Activated T-helper 2 cell treated with anti-CD3 and anti-CD28 coated beads, Interferon-gamma antibody, Interleukin-2, Interleukin-4, amounts not matched to agents 10 μg/mL and 5 μg/mL and 100 μg/mL, durations not matched to agents 14 hours and 24 hours and 36 hours (primary cell): ENCODE measurements at regions not wholly inside any gene's neighbourhood (a gene's known extent, or its start where the extent isn't known, plus 50 kb on each side); places are given as distances from the start of the nearest gene placed in this dataset.

Experiments used
- DNase-seq: peaks from one replicate; pipeline ENCODE4 v3.0.0; 2021; ENCODE audit warnings: low spot score
- H3K27ac Mint-ChIP-seq: one replicate; pipeline ENCODE4 v1.8.0; 2021; ENCODE audit warnings: mixed read lengths
- H3K27me3 Mint-ChIP-seq: one replicate; pipeline ENCODE4 v1.8.0; 2021; ENCODE audit warnings: low read depth, mixed read lengths
- H3K36me3 Mint-ChIP-seq: one replicate; pipeline ENCODE4 v1.8.0; 2021; ENCODE audit warnings: low read depth, mixed read lengths
- H3K4me1 Mint-ChIP-seq: one replicate; pipeline ENCODE4 v1.8.0; 2021; ENCODE audit warnings: low read depth, mixed read lengths
- H3K4me3 Mint-ChIP-seq: one replicate; pipeline ENCODE4 v1.8.0; 2021; ENCODE audit warnings: low read depth, mild to moderate bottlenecking, moderate library complexity, mixed read lengths
- H3K9me3 Mint-ChIP-seq: one replicate; pipeline ENCODE4 v1.8.0; 2021; ENCODE audit warnings: mixed read lengths
- intact Hi-C: fragments of 100-400 bp; cut with micrococcal nuclease; formaldehyde crosslinking; loops from one replicate; pipeline ENCODE4 v1.15.1; 2023

DNA sequence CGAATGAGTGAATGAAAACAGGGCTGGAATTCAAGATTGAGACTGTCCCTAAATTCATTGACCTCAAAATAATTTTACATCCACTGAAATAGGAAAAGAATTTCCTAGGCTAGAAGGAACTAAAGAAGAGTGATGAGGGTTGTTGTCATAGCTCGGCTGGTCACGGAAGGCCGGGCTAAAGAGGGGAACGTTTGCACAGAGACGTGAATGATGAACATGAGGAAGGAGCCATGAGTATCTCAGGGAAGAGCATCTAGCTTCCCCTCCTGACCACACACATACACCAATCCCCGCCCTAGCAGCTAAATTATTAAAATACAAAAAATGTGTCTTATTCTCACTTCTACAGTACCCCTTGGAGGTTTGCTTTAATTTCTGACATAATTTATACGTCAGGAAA lies 124.4 kb upstream of the ABCA1 start:
- no peak for DNase-seq
- Mint-ChIP-seq H3K4me1 (peaks cover 8% of the 10 kb centered on the region), H3K4me3 (no peak overlapping the region), H3K27me3 (peaks cover 3% of the 10 kb centered on the region), H3K9me3 (no peaks in the 10 kb centered on the region), H3K27ac (no peak overlapping the region), H3K36me3 (no peaks in the 10 kb centered on the region)
- intact Hi-C loops = no loop called here

DNA sequence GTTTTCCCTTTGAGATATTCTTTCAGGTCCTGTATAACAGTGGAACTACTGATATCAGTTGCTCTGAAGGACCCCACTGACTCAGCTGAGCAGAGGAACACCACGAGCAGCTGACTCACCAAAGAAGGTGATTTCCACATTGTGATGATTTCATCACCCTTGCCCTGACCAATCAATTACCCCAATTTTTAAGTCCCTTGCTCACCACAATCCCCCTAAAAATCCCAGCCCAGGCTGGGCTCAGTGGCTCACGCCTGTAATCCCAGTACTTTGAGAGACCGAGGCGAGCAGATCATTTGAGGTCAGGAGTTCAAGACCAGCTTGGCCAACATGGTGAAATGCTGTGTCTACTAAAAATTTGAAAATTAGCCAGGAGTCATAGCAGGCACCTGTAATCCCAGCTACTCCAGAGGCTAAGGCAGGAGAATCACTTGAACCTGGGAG lies 125.3 kb upstream of the ABCA1 start:
- Mint-ChIP-seq H3K4me3 (no peak overlapping the region), H3K27me3 (peaks cover 1% of the 10 kb centered on the region), H3K27ac (no peak overlapping the region), H3K9me3 (no peaks in the 10 kb centered on the region), H3K4me1 (peaks cover 8% of the 10 kb centered on the region), H3K36me3 (no peaks in the 10 kb centered on the region)
- intact Hi-C loops = no loop called here
- DNase-seq = no peak

DNA sequence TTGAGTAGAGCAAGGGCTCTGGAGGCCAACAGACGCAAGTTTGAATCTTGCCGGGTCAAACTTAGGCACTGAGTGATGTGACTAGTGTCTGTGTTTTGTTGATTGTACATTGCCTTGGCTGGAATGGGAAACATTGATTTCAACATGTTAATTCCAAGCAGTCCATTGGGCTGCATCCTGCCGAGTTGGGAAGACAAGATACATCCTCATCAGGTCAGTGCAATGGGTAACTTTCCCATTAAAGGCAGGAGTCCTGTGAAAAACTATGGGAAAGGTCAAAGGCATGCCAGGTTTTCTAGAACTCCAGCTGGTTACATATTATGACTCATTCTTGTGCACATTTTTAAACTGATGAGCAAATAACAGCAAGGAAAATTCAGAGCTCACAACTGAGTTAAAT lies 126.5 kb upstream of the ABCA1 start:
- Mint-ChIP-seq H3K4me1 (peaks cover 8% of the 10 kb centered on the region), H3K27ac (no peak overlapping the region), H3K9me3 (no peaks in the 10 kb centered on the region), H3K36me3 (no peaks in the 10 kb centered on the region), H3K27me3 (peaks cover 1% of the 10 kb centered on the region), H3K4me3 (no peak overlapping the region)
- intact Hi-C loops = no loop called here
- DNase-seq = no peak

DNA sequence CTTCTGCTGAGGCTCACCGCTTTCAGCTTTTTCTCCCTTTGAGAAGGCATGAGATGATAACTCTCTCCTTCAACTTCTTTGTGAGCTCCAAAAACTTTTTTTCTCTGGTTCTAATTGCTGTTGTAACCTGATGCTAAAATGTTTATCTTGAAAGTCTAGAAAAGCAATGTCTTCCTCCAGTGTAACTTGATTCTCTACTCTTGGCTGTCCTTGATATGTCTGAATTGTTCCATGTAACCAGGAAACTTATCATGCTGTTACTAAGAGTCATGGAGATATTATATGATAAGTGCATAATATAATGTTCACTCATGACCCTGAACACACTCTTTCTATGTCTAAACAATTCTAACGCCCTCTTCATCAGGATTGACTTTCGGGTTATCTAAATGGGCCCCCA lies 128.0 kb upstream of the ABCA1 start:
- Mint-ChIP-seq H3K4me3 (no peak overlapping the region), H3K27ac (no peak overlapping the region), H3K27me3 (no peaks in the 10 kb centered on the region), H3K9me3 (no peaks in the 10 kb centered on the region), H3K36me3 (no peaks in the 10 kb centered on the region), H3K4me1 (peaks cover 8% of the 10 kb centered on the region)
- DNase-seq = no peak
- intact Hi-C loops = no loop called here

DNA sequence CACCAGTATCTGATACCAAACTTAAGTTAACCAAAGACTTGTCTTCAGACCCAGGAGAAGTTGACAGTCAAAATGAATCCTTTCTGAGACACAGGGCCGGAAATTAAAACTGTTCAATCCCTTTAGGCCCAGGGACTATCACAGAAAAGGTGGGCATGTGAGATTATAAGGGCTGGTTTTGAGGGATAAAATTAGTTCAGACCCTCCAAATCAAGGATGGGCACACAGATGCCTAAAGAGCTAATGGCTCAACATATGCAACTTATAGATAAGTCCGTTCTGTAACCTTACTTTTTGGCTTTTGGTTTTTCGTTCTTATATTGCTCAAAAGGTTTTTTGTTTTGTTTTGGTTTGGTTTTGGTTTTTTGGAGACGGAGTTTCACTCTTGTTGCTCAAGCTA lies 129.6 kb upstream of the ABCA1 start:
- H3K36me3 Mint-ChIP-seq = no peaks in the 10 kb centered on the region
- no peak overlapping the region for H3K4me3 Mint-ChIP-seq
- no peaks in the 10 kb centered on the region for H3K27me3 Mint-ChIP-seq
- no peak for DNase-seq
- H3K27ac Mint-ChIP-seq = no peak overlapping the region
- intact Hi-C loops = no loop called here
- peaks cover 8% of the 10 kb centered on the region for H3K4me1 Mint-ChIP-seq
- no peaks in the 10 kb centered on the region for H3K9me3 Mint-ChIP-seq

DNA sequence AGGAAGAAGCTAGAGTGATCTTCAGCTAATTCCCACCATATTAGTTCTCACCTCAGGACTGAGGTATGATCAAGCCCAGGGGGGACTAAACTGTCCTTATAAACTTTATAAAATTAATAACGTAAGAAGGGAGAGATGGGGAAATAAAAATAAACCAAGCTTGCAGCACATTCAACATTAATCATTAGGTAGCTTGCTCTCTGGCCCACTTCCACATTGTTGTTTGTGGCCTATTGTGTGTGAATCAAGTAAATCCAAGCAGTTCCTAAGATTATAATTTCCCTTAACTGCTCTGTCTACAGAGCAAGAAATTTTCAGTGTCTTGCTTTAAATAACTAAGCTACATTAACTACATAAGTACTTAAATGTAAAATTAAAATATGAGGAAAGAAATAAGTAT lies 131.3 kb upstream of the ABCA1 start:
- H3K4me1 Mint-ChIP-seq = no peaks in the 10 kb centered on the region
- no peaks in the 10 kb centered on the region for H3K9me3 Mint-ChIP-seq
- no peaks in the 10 kb centered on the region for H3K27me3 Mint-ChIP-seq
- no peak for DNase-seq
- intact Hi-C loops = no loop called here
- no peak overlapping the region for H3K27ac Mint-ChIP-seq
- no peak overlapping the region for H3K4me3 Mint-ChIP-seq
- no peaks in the 10 kb centered on the region for H3K36me3 Mint-ChIP-seq

DNA sequence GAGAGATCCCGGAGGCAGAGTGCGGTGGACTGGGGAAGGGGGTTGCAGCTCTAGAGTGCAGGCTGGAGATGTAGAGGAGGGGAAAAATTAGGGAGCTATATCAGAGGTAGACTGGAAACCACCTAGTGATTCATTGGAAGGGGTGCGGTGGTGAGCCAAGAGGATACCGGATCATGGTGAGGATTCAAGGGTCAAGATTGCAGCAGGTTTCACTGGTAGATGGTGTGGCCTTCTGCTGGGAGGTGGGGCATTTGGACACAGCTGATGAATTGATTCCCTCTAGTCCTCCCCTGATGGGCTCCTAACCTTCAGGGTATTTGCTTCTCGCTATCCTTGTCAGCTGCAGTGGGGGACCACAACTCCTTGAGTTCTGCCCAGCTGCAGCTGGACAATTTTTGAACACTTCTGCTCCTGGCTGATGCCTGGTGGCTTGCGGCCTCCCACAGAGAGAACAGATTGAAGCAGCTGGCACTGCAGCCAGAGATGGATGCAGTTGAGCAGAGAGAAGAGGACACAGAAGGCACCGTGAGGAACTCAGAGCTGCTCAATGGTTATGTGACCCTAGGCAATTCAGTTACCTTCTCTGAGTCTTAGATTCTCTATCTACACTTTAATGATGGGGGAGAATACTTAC lies 134.4 kb upstream of the ABCA1 start:
- H3K4me1 Mint-ChIP-seq = no peaks in the 10 kb centered on the region
- no peak overlapping the region for H3K27ac Mint-ChIP-seq
- DNase-seq = no peak
- H3K36me3 Mint-ChIP-seq = no peaks in the 10 kb centered on the region
- H3K9me3 Mint-ChIP-seq = no peaks in the 10 kb centered on the region
- H3K27me3 Mint-ChIP-seq = no peaks in the 10 kb centered on the region
- H3K4me3 Mint-ChIP-seq = no peak overlapping the region
- intact Hi-C loops = no loop called here

DNA sequence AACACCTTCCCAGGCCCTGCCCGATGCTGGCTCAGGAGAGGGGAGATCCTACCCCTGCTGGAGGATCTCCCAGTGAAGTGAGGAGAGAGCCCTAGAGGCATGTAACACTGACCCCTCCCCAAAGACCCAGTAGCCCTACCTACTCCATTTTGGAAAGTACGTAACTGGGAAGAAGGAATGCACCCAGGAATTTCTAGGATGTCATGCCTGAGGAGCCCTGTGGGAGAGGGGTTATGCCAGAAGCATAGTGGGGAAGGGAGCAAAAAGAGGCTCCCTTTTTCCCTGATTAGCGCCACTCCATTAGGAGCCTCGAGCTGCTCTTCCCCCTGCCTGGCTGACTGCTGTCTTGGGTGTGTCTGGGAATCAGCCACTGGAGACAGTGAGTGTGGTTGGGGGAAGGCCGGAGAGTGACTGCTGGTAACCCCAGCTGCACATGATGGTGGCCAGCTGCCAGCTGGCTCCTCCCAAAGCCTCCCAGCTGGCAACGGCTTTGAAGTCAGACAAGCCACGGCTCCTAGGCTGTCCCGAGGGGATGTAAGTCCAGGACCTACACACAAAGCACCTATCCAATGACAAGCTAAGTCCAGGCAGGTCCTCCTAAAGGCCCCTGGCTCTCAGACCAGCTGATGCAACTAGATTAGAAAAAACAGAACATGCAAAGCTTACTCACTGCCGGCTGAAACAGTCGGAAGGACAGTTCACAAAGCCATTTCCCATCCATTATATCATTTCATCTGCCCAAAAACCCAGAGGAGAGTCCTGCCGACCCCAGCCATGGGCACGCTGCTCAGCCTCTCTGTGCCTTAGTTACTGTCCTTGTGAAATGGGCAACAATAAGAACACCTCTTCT lies 136.5 kb upstream of the ABCA1 start:
- no peak overlapping the region for H3K4me3 Mint-ChIP-seq
- intact Hi-C loops = no loop called here
- H3K27ac Mint-ChIP-seq = no peak overlapping the region
- no peaks in the 10 kb centered on the region for H3K27me3 Mint-ChIP-seq
- H3K4me1 Mint-ChIP-seq = no peaks in the 10 kb centered on the region
- no peak for DNase-seq
- no peaks in the 10 kb centered on the region for H3K9me3 Mint-ChIP-seq
- H3K36me3 Mint-ChIP-seq = no peaks in the 10 kb centered on the region

DNA sequence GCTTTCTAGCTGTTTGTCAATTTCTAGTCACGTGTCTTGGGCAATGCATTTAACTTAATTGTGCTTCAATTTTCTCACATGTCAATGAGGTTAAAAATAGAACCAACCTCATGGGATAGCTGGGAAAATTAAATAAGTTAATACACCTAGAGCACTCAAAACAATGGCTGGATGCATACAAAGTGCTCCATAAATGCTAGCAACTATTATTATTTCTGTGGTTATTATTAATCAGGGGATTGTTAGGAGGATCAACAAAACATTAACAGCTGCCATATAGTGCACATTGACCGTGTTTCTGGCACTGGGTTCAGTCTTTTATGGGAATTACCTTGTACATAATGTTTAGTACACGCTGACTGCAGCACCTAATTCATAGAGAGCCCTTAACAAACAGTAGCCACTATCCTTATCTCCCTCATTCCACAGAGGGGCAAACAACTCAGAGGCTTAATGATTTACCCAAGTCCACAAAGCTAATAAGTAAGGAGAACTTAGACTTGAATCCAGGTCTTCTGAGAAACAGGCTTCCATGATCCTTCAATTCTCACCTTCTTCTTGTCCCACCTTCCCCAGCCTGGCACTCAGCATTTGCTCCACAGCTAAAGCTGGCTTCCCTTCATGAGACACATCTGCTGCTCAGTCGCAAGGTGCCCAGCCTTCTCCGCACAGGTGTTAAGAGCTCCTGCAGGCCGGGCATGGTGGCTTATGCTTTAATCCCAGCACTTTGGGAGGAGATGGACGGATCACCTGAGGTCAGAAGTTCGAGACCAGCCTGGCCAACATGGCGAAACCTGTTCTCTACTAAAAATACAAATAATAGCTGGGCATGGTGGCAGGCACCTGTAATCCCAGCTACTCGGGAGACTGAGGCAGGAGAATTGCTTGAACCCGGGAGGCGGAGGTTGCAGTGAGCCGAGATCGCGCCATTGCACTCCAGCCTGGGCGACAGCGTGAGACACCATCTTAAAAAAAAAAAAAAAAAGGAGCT lies 137.4 kb upstream of the ABCA1 start:
- Mint-ChIP-seq H3K4me3 (no peak overlapping the region), H3K36me3 (no peaks in the 10 kb centered on the region), H3K27ac (no peak overlapping the region), H3K9me3 (no peaks in the 10 kb centered on the region), H3K4me1 (no peaks in the 10 kb centered on the region), H3K27me3 (no peaks in the 10 kb centered on the region)
- no peak for DNase-seq
- intact Hi-C loops = no loop called here

DNA sequence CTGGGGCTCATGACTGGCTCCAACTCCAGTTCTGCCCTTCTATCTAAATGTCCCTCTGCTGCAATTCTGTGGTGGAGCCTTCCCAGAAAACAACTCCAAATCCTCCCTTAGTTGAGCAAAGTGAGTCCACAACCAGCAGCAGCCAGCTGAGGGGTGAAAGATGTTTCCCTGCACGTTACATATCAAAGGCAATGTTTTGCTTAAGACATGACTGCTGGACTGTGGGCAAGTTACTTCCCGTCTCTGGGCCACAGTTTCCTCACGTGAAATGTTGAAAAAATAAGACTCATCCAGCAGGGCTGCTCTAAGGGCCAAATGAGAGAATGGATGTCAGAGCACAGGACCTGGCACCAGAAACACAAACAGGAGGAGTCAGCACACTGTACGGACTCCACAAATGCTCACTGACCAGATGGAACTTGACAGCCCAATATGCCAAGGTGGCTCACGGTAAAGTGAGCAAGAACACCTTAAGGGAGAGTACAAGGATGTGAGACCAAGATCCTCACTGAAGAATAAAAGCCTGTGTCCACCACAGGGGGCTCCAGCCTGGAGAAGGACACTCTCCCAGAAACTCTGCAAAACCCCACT lies 138.4 kb upstream of the ABCA1 start:
- DNase-seq = no peak
- Mint-ChIP-seq H3K27me3 (no peaks in the 10 kb centered on the region), H3K27ac (no peak overlapping the region), H3K4me3 (no peak overlapping the region), H3K36me3 (no peaks in the 10 kb centered on the region), H3K9me3 (no peaks in the 10 kb centered on the region), H3K4me1 (no peaks in the 10 kb centered on the region)
- intact Hi-C loops = no loop called here

DNA sequence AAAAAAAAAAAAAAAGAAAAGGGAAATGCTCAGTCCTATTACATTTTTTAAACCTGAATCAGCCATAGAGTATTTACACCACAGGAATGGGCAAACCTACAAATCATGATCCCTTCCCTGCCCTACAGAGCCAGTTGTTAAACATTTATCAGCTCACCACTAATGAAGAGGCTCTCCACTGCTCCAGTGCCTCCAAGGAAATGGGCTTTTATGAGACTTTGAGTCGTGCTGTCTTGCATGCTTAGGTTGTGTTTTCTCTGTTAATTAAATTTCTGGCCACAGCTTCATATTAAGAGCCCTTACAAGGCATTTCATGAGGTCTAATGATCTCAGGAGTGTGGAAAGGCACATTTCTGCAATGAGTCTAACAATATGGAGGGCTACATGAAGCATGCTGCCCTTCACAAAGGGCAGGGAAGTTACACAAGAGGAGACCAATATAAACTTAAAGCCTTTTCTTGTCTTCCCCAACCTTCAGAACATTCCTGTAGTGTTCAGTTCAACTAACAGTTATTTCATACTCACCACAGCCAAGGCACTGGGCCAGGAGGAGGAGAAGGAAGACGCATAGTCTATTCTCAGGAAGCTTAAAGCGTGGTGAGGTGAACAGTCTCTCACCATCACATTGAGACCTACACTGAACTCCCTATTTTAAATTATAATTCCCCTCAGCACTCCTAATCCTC lies 140.1 kb upstream of the ABCA1 start:
- Mint-ChIP-seq H3K27me3 (no peaks in the 10 kb centered on the region), H3K36me3 (no peaks in the 10 kb centered on the region), H3K9me3 (no peaks in the 10 kb centered on the region), H3K4me3 (no peak overlapping the region), H3K4me1 (no peaks in the 10 kb centered on the region), H3K27ac (no peak overlapping the region)
- no peak for DNase-seq
- intact Hi-C loops = no loop called here

DNA sequence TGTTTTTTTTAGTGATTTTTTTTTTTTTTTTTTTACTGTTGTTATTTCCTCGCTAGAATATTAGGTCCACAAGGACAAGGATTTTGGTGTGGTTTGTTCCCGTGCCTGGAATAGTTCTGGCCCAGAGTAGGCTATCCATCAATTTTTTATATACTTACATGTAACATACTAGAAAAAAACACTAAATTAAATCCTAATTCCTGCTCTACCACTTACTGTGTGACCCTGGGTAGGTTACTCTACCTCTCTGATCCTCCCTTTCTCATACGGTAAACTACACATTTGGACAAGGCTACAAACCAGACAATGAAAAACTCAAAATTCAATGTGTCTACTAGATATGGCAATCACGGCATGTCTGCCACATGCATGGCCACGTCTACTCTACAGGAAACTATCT lies 141.3 kb upstream of the ABCA1 start:
- Mint-ChIP-seq H3K36me3 (no peaks in the 10 kb centered on the region), H3K4me3 (no peak overlapping the region), H3K9me3 (no peaks in the 10 kb centered on the region), H3K4me1 (no peaks in the 10 kb centered on the region), H3K27ac (no peak overlapping the region), H3K27me3 (no peaks in the 10 kb centered on the region)
- intact Hi-C loops = no loop called here
- no peak for DNase-seq
